ENCODE measurements at regions not wholly inside any gene's neighbourhood (a gene's known extent, or its start where the extent isn't known, plus 50 kb on each side); places are given as distances from the start of the nearest gene placed in this dataset.

- no peaks in the 10 kb centered on the region for H3K4me1 Mint-ChIP-seq
- no peaks in the 10 kb centered on the region for H3K36me3 Mint-ChIP-seq
- H3K9me3 Mint-ChIP-seq = peaks cover 2% of the 10 kb centered on the region
- no peak overlapping the region for H3K4me3 Mint-ChIP-seq
- H3K27me3 Mint-ChIP-seq = peaks cover 3% of the 10 kb centered on the region
- DNase-seq = no peak
- no peak overlapping the region for H3K27ac Mint-ChIP-seq
These were observed 58.4 kb downstream of the HMHB1 start for GRCh38 chr5:143870362-143870761.

DNA sequence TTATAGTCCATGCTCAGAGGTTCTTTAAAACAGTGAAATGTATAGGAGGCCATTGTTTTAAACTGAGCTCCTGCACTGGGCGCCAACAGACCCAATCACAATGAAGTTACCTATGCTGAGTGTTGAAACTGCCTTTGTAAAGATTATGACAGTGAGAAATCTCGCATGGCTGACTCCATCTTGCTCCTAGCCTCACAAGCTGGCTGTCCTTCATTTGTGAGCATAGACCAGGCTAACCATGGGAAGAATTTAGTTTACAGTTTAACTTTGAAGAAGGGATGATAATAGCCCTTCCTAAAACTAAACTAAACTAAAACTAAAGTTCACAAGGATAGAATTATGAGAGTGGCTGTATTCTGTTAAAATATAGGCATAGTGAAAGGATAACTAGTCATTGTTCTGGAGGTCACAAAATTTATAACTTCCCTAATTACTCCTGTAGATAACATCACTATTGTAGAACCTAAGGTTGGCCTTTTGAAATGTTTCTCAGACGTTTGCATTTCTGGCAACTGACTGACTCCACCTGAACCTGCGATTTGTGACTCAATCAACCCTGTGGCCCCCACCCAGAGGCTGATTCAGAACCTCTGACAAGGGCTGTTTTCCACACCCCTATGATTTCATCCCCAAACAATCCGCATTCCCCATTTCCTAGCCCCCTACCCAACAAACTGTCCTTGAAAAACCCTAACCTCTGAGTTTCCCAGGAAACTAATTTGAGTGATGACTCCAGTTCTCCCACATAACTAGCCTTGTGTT is 59.1 kb downstream of the HMHB1 start:
- Mint-ChIP-seq H3K27ac (peak overlapping the region; percentile 10), H3K36me3 (no peaks in the 10 kb centered on the region), H3K27me3 (peaks cover 3% of the 10 kb centered on the region), H3K4me3 (no peak overlapping the region), H3K9me3 (peaks cover 2% of the 10 kb centered on the region), H3K4me1 (no peaks in the 10 kb centered on the region)
- DNase-seq = no peak

- Mint-ChIP-seq H3K4me1 (no peaks in the 10 kb centered on the region), H3K27me3 (peaks cover 3% of the 10 kb centered on the region), H3K4me3 (no peak overlapping the region), H3K9me3 (peaks cover 2% of the 10 kb centered on the region), H3K36me3 (no peaks in the 10 kb centered on the region), H3K27ac (no peak overlapping the region)
- no peak for DNase-seq
These were observed 59.7 kb downstream of the HMHB1 start for GRCh38 chr5:143871672-143872071.

- Mint-ChIP-seq H3K4me1 (no peaks in the 10 kb centered on the region), H3K27ac (no peak overlapping the region), H3K36me3 (no peaks in the 10 kb centered on the region), H3K9me3 (no peaks in the 10 kb centered on the region), H3K27me3 (peaks cover 3% of the 10 kb centered on the region), H3K4me3 (no peak overlapping the region)
- DNase-seq = no peak
These were observed 62.4 kb downstream of the HMHB1 start for GRCh38 chr5:143874312-143874711.

GRCh38 chr5:143877196-143877595 is 65.2 kb downstream of the HMHB1 start:
- H3K27ac Mint-ChIP-seq = no peak overlapping the region
- DNase-seq = no peak
- no peaks in the 10 kb centered on the region for H3K9me3 Mint-ChIP-seq
- no peaks in the 10 kb centered on the region for H3K4me1 Mint-ChIP-seq
- peaks cover 3% of the 10 kb centered on the region for H3K27me3 Mint-ChIP-seq
- no peaks in the 10 kb centered on the region for H3K36me3 Mint-ChIP-seq
- H3K4me3 Mint-ChIP-seq = no peak overlapping the region

GRCh38 chr5:143878430-143878829 is 66.5 kb downstream of the HMHB1 start:
- Mint-ChIP-seq H3K4me1 (no peaks in the 10 kb centered on the region), H3K27me3 (peaks cover 3% of the 10 kb centered on the region), H3K36me3 (no peaks in the 10 kb centered on the region), H3K9me3 (no peaks in the 10 kb centered on the region), H3K27ac (no peak overlapping the region), H3K4me3 (no peak overlapping the region)
- DNase-seq = no peak

GRCh38 chr5:143879646-143880045 is 67.7 kb downstream of the HMHB1 start:
- no peak for DNase-seq
- no peaks in the 10 kb centered on the region for H3K9me3 Mint-ChIP-seq
- no peaks in the 10 kb centered on the region for H3K4me1 Mint-ChIP-seq
- no peak overlapping the region for H3K4me3 Mint-ChIP-seq
- H3K27ac Mint-ChIP-seq = no peak overlapping the region
- H3K27me3 Mint-ChIP-seq = no peaks in the 10 kb centered on the region
- H3K36me3 Mint-ChIP-seq = no peaks in the 10 kb centered on the region

DNA sequence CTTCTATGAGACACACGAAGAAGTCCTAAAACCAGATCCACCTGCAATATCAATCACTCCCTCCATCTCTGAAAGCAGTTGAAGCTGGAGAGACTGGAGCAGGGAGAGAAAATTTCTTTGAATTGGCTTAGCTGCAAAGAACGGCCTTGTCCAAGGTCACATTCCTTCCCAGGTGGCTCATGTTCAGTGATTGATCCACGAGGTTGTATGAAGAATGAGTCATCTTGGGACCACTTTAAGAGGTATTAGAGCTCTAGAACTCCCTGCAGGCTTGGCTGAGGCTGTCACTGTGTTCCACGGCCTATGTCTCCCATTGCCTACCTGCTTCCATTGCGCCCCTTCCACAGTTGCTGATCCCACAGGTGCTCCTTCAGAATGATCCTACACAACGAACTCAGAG is 68.2 kb downstream of the HMHB1 start:
- Mint-ChIP-seq H3K4me1 (no peaks in the 10 kb centered on the region), H3K36me3 (no peaks in the 10 kb centered on the region), H3K4me3 (no peak overlapping the region), H3K27me3 (no peaks in the 10 kb centered on the region), H3K9me3 (no peaks in the 10 kb centered on the region), H3K27ac (no peak overlapping the region)
- no peak for DNase-seq

GRCh38 chr5:143882520-143882919 is 70.6 kb downstream of the HMHB1 start:
- H3K4me1 Mint-ChIP-seq = no peaks in the 10 kb centered on the region
- H3K27me3 Mint-ChIP-seq = no peaks in the 10 kb centered on the region
- no peaks in the 10 kb centered on the region for H3K36me3 Mint-ChIP-seq
- no peak overlapping the region for H3K27ac Mint-ChIP-seq
- H3K4me3 Mint-ChIP-seq = no peak overlapping the region
- no peaks in the 10 kb centered on the region for H3K9me3 Mint-ChIP-seq
- DNase-seq = no peak

DNA sequence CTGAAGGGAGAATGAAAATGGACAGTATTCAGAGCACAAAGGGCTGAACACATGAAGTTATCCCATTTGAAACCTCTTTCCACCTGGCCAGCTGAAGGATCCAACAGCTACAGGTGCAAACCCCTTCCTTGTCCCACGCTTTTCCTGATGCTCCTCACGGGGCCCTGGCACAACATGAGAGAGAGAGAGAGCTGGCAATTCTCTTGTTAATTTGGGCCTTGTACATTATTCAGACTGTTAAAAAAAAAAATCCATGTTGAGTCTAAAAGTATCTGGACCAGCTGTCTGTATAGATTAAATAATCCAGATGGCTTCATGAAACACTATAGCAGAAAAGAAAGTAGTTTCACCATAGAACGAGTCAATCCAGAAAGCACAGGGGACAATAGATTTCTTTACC is 74.1 kb downstream of the HMHB1 start:
- H3K36me3 Mint-ChIP-seq = no peaks in the 10 kb centered on the region
- H3K9me3 Mint-ChIP-seq = no peaks in the 10 kb centered on the region
- H3K4me3 Mint-ChIP-seq = no peak overlapping the region
- no peak overlapping the region for H3K27ac Mint-ChIP-seq
- no peaks in the 10 kb centered on the region for H3K4me1 Mint-ChIP-seq
- DNase-seq = no peak
- H3K27me3 Mint-ChIP-seq = no peaks in the 10 kb centered on the region

DNA sequence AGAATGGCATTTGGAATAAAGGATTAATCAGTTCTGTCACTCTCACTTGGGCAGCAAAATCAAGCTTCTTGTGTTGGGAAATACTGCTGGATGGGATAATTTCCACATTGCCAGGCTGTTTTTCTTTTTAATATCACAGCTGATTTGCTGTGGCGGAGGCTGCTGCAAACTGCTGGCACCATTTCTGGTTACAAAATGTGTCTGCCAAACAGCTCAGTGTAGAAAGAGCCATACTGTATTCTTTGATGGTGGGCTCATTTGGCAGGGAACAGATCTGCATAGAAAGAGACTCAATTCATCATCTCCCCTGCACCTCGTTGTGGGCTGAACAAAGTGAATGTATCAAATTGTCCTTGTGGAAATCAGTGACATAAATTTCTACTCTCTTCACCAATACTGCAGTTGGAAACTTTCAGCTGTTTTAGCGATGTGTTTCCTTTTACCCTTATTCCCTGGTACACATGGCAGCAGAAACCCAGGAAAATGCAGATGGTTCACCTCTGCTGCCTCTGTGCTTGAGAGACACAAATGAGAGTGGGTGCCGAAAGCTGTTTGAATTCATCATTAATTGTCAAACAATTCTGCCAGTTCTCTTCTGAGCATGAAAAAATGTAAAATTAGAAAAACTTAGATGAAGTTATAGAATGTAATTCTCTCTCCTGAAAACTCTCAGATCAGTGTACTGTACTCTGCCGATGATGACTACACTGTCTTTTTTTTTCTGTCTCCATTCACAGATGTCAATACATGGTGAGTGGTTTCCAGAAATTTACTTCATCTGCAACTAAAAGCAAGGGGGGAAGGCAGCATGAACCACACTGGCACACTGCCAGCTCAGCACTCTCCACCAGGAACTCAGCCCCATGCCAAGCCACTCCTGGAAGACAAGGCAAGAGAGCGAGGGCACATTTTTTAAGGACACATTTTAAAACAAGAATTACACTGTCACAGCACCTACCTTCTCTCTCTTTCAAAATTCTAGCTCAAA is 75.0 kb downstream of the HMHB1 start:
- DNase-seq = no peak
- H3K27ac Mint-ChIP-seq = no peak overlapping the region
- no peaks in the 10 kb centered on the region for H3K9me3 Mint-ChIP-seq
- H3K4me1 Mint-ChIP-seq = no peaks in the 10 kb centered on the region
- H3K36me3 Mint-ChIP-seq = no peaks in the 10 kb centered on the region
- no peak overlapping the region for H3K4me3 Mint-ChIP-seq
- H3K27me3 Mint-ChIP-seq = peaks cover 1% of the 10 kb centered on the region

- H3K36me3 Mint-ChIP-seq = no peaks in the 10 kb centered on the region
- H3K27me3 Mint-ChIP-seq = peaks cover 4% of the 10 kb centered on the region
- no peak overlapping the region for H3K4me3 Mint-ChIP-seq
- H3K4me1 Mint-ChIP-seq = no peaks in the 10 kb centered on the region
- no peak overlapping the region for H3K27ac Mint-ChIP-seq
- H3K9me3 Mint-ChIP-seq = no peaks in the 10 kb centered on the region
- DNase-seq = no peak
These were observed 76.1 kb downstream of the HMHB1 start for GRCh38 chr5:143887903-143888665.

DNA sequence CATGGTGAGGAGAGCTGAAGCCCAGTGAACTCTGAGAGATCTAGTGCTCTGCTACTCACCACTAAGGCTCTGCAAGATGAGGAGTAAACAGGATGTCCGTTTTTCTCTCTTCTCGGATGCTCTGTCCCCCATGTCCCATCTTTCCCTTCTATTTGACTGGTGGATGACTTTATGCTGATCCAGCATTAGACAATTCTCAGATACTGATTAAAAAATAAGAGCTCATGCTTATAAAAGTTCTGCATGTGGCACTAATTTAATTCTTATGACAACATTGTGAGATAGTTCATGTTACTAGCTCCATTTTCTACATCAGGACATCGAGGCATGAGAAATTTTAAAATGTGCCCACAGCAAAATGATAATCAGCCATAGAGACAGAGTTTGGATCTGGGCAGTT is 77.0 kb downstream of the HMHB1 start:
- H3K4me1 Mint-ChIP-seq = no peaks in the 10 kb centered on the region
- H3K4me3 Mint-ChIP-seq = no peak overlapping the region
- no peak for DNase-seq
- H3K27ac Mint-ChIP-seq = no peak overlapping the region
- H3K36me3 Mint-ChIP-seq = no peaks in the 10 kb centered on the region
- no peaks in the 10 kb centered on the region for H3K9me3 Mint-ChIP-seq
- peaks cover 4% of the 10 kb centered on the region for H3K27me3 Mint-ChIP-seq

GRCh38 chr5:143889986-143890385 is 78.0 kb downstream of the HMHB1 start:
- DNase-seq = no peak
- Mint-ChIP-seq H3K9me3 (no peaks in the 10 kb centered on the region), H3K27ac (no peak overlapping the region), H3K4me3 (no peak overlapping the region), H3K4me1 (no peaks in the 10 kb centered on the region), H3K27me3 (peaks cover 4% of the 10 kb centered on the region), H3K36me3 (no peaks in the 10 kb centered on the region)

- no peak overlapping the region for H3K27ac Mint-ChIP-seq
- no peaks in the 10 kb centered on the region for H3K4me1 Mint-ChIP-seq
- H3K27me3 Mint-ChIP-seq = peaks cover 4% of the 10 kb centered on the region
- no peak overlapping the region for H3K4me3 Mint-ChIP-seq
- no peaks in the 10 kb centered on the region for H3K9me3 Mint-ChIP-seq
- H3K36me3 Mint-ChIP-seq = no peaks in the 10 kb centered on the region
- DNase-seq = no peak
These were observed 78.5 kb downstream of the HMHB1 start for GRCh38 chr5:143890487-143890886.

All from activated naive CD8-positive, alpha-beta T cell treated with anti-CD3 and anti-CD28 coated beads for 36 hours (primary cell).